GM19240 (cell line): ENCODE measurements at regions not wholly inside any gene's neighbourhood (a gene's known extent, or its start where the extent isn't known, plus 50 kb on each side); places are given as distances from the start of the nearest gene placed in this dataset.
"Not testable (repeated sequence)": the region's sequence is repeated elsewhere in the genome, so short reads cannot be mapped to it uniquely, and the experiment has no call there.

Experiments used
- DNase-seq: peaks from one replicate; pipeline ENCODE4 v3.0.0; 2011; ENCODE audit warnings: low spot score; ENCODE audit not compliant: insufficient read length

DNA sequence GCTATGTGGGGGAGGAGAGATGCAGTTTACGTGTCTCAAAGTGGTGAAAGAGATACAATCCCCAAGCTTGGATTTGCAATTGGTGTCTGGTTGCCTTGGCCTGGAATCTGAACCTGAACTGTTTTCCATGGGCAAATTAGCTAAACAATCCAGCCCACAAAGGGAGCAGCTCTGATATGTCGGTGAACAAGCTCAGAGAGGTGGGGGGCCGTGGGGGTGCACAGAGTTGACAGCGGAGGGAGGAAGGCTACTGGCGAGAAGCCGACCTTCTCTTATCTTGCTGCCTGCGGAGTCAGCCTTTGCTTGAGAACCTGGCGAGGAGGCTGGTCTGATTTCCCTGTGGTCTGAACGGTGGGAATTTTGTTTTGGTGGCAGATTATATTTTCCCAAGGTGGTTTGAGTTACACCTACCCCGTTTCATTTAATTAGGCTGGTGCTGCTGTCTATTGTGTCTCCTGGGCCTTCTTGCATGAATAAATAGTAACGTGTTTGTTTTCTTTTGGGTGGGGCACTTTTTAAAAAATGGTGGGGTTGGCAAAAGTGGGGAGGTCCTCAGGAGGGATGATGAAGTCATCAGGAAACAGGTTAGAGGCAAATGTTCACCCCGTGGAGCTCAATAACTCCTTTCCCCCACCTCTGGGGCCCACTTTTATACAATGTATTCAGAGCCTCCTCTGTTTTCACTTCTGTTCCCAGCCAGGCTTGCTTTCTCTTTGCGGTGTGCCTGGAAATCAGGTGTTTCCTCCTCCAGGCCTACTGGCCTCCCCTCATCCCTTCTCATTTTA, 80.9 kb upstream of the IGFBP5 start:
- DNase-seq: no peak

DNA sequence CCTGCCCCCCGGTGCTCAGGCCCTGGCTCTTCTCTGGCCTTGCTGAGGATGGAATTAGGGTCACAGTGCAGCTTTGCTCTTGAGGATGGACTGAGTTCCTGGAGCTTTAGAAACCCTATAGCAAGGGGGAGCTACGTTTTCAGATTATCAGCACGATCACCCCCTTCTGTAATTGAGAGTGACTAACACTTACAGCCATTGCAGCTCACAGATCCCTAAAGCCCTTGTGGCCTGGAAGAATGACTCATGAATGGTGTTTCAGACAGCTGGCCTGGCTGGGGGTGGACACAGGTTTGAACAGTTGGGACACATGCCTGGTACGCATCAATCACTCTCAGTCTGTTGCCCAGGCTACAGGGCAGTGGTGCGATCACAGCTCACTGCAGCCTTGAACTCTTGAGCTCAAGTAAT, 79.7 kb upstream of the IGFBP5 start:
- no peak for DNase-seq

DNA sequence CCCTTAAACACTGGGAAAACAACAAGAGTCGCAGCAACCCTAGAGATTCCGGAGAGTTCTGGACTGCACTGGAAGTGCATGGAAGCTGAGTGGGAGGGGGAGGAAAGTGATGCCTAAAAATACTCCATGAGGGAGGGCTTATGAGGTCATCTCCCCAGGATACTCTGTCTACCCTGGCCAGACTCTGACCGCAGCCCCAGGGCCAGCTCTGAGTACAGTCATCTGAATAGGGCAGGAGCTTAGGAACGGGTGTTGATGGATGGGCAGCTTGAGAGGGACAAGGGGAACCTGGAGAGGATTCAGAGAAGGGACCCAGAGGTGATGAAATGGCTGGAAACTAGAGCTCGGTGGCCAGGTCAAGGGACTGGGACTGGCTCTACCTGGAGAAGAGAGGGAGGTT, 79.3 kb upstream of the IGFBP5 start:
- no peak for DNase-seq

DNA sequence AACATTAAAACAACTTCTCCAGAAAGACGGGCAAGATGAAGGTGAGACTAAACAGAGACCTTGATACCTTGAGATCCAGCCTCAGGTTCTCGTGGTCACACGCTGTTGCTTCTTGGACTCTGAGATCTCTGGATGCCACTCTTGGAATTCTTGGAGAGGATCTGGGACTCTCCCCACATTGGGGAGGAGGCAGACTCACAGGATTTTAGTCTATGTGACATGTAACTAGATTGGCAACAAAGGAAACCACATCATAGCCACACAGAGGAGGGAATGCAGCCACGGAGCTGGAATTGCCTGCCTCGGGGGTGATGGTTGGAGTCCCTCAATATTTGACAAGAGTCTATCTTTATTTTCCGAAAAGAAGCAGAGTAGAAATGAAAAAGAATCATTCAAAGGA, 78.8 kb upstream of the IGFBP5 start:
- DNase-seq: no peak

DNA sequence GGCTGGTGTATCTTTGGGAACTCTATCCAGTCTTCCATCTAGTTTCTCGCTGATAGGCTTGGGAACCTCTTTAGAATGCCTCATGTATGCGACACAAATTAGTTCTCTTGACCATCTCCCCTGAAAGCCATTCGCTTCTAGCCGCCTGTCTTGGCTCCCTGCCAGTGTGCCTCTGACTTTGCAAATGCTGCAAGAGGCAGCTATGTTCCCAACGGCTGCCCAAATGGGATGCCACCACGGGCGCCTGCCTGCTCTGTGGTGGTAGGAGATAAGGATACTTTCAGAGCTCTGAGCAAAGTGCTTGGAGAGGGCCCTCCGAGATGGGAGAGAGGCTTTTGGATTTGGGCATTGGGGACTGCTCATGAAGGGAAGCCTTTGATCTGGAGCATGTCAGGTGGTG, 77.7 kb upstream of the IGFBP5 start:
- no peak for DNase-seq

GRCh38 chr2:216770717-216771116, 75.4 kb upstream of the IGFBP5 start:
- no peak for DNase-seq

DNA sequence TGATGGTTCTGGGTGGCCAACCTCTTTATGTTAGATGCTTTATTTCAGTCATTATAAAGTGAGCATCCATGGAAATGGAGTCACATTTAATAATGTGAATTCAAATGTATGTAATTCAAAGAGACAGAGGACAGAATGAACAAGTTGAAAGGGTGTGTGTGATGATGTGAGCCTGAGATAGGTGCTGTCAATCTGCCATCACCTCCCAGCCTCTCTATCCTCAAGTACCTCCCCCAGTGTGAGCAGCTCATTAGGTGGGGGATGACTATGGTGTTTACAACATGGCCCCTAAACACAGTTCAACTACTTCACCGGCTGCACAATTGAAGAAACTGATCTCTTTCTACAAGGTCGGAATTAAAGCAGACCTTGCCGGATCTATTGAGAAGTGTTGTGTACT, 74.7 kb upstream of the IGFBP5 start:
- no peak for DNase-seq

DNA sequence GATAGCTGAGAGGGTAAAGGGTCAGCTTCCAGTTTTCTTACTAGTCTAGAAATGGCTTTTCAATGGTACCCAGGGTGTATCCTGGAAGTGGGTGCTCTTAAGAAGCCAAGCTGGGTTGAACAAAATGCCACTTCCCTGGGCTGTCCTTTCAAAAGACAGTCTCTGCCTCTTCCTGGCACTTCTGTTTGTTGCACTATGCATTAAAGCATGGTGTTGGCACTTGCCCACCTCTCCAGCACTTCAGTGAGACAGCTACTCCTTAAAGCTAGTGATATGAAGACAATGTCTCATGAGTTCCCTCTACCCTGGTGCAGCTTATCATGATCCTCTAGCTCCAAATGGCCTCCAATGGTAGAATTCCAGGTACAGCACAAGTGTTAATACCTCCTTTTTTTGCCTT, 74.3 kb upstream of the IGFBP5 start:
- DNase-seq: no peak

DNA sequence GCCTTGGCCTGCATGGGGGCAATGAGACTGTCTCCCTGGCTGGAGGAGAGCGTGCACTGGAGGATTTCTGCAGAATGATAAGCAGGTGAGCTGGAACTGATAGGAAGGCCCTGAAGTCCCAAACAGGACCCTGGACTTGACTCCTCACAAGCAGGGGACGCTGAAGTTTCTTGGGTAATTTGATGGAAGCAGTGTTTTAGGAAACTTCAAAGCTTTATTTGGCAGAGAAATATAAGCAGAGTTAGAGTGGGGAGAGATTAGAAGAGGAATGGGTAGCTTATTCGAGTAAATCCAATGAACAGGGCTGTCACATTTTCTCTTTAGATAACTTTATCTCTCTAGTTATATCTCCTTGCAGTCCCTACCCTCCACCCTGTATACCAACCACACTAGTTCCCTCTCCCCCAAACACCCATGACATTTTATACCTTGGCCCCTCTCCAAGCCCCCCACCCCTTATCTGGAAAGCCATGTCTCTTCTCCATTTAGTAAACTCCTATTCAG, 73.6 kb upstream of the IGFBP5 start:
- no peak for DNase-seq

DNA sequence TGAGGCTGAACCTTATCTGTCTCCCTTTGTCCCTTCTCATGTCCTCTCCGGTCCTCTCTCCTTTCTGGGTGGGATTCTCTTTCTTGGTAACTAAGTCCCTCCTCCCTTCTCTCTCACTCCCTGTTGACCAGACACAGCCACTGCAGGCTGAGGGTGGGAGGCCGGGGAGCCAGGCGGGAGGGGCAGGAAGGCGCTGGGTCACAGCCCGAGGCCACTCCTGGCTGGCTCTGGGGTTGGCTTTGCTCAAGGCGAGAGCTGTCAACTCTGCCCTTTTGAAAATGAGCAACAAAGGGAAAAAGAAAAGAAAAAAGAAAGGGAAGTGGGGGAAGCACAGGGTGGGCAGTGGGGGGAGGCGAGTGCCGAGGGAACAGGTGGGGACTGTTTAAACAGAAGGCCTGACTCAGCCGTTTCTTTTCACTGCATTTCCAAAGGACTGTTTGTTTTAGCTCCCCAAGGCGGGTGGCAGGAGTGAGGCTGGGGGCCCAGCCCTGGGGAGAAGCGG, 70.5 kb upstream of the IGFBP5 start:
- DNase-seq: no peak

GRCh38 chr2:216763396-216763795, 68.0 kb upstream of the IGFBP5 start:
- DNase-seq: no peak

DNA sequence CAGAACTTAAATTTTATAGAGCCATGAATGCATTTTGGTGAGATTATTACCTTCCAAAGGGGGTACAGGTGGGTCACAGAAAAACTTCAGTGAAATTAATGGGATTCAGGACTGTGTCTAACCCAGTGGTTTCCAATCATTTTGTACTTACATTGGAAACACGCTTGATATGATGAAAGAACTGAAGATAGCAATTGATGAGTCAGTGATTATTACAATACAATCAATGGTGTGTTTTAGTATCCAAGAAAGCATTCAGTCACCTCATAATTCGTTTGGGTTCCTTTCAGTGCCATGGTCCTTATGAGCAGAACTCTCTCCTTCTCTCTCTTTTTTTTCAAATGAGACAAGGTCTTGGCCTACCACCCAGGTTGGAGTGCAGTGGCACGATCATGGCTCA, 66.5 kb upstream of the IGFBP5 start:
- DNase-seq: no peak

DNA sequence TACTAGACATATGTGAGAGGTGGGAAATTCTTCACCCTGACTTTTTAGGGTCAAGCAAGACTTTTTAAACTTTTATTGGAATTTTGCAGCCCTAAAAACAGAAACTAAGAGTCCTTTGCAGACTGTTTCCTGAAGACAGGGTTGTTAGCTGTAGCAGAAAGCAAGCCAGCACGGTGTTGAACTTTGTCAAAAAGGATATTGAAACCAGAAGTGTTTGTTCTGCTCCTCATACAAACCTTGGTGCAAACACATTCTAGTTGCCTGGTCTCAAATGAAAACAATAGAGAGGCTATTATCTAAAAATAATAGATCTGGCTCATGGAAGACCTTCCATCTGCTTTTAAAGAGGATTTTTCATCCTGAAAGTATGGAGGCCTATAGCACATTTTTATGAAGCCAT, 65.8 kb upstream of the IGFBP5 start:
- no peak for DNase-seq

DNA sequence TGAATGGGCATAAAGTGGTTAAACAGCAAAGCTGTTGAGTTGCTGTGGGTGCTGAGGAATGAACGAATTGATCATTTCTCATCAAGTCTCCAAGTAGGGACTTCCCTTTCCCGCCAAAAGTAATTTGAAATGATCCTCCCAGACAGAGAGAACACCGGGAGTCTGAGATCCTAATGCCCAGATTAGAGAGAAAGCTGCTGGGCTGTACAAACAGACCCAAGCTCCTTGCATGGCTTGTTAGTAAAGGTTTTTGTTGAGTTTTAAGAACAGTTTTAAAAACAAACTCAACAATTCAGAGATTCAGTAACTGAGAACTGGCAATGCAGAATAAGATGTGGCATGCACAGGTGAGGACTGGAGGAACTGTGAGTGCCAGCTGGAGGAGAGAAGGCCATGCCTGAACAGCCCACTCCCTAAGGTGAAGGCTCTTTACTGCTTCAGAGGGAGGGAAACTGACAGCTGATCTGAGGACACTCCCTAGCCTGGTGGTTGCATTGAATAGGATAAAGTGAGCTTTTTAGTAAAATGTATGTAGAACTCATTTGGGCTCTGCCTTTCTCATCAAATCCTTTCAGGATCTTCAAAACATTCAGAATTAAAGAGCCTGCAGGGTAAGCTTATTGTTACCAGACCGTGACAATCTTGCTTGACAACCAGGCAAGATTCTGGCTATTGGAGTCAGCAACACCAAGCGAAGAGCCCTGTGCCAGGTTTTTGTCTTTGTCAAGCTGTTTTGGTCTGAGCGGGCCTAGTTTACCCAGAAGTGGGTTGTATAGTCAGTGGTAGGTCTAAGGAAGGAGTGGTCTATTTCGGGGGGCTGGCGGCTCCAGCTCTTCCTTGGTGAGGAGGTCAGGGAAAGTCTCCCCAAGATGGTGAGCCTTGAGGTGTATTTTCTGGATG, 63.2 kb upstream of the IGFBP5 start:
- DNase-seq: no peak

GRCh38 chr2:216757532-216757931, 62.2 kb upstream of the IGFBP5 start:
- DNase-seq: no peak

DNA sequence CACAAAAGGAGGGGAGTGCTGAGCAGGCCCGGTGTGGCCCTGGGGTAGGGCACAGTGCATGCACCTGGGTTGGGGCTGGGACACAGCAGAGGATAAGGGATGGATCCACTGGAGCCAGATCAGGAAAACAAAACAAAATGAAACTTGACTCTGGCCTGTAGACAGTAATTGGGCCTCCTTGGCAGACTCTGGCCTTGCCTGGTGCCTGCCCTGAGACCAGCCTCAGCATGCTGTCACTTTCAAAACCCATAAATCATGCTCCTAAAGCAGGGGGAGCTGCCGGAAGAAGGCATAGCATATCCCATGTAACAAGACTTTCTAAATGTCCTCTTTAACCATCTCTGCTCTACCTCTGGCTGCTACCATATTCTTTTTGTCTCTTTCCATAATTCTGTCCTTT, 61.1 kb upstream of the IGFBP5 start:
- DNase-seq: no peak

- no peak for DNase-seq
Observed at GRCh38 chr2:216754812-216755211, 59.5 kb upstream of the IGFBP5 start.

- DNase-seq: no peak
Observed at GRCh38 chr2:216754336-216754735, 59.0 kb upstream of the IGFBP5 start.

DNA sequence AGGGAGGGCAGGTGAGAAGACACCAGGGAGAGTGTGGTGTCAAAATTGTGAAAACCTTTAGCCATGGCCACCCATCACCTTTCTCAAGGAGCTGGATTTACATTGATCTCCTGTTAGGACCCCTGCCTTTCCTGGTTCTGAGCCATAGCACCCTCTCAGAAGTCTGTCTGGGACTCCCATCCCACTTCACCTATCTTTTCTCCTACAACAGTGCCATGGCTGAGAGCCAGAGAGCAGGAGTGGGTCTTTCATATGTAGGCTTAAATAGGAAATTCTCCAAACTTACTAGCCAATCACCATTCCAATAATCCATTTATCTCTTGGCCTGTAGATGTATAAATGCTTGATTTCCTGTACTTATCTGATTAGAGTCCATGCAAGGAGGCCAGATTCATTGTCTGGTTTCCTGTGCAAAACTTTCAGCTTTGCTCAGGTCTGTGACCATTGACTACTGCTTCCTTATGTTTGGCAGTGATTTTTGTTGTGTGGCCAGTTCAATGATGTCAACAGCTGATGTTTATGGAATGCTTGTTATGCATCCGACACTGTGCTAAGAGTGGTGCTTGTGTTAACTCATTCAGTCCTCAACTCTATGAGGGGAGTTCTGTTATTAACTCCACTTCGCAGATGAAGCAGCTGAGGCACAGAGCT, 57.6 kb upstream of the IGFBP5 start:
- no peak for DNase-seq

DNA sequence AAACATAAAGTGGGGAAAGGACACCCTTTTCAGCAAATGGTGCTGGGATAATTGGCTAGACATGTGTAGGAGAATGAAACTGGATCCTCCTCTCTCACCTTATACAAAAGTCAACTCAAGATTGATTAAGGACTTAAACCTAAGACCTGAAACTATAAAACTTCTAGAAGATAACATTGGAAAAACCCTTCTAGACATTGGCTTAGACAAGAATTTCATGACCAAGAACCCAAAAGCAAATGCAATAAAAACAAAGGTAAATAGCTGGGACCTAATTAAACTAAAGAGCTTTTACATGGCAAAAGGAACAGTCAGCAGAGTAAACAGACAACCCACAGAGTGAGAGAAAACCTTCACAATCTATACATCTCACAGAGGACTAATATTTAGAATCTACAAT, 55.4 kb upstream of the IGFBP5 start:
- not testable (repeated sequence) for DNase-seq

- DNase-seq: not testable (repeated sequence)
Observed at GRCh38 chr2:216746268-216746667, 50.9 kb upstream of the IGFBP5 start.

GRCh38 chr2:216745453-216745852, 50.1 kb upstream of the IGFBP5 start:
- DNase-seq: no peak
